ENCODE measurements at regions not wholly inside any gene's neighbourhood (a gene's known extent, or its start where the extent isn't known, plus 50 kb on each side); places are given as distances from the start of the nearest gene placed in this dataset.

- ATAC-seq = no peak
Observed at GRCh38 chr5:117207088-117207668, 632.6 kb upstream of the SEMA6A start.

GRCh38 chr5:117205894-117206293 is 631.3 kb upstream of the SEMA6A start:
- DNase-seq (ENCODE audit: low spot score) = no peak
- no peak for ATAC-seq

More at GRCh38 chr5:117207088-117207668, 632.6 kb upstream of the SEMA6A start:
- DNase-seq (ENCODE audit: low spot score) = no peak

GRCh38 chr5:117204926-117205869 is 630.6 kb upstream of the SEMA6A start:
- ATAC-seq (no peak), DNase-seq (ENCODE audit: low spot score) (no peak)

DNA sequence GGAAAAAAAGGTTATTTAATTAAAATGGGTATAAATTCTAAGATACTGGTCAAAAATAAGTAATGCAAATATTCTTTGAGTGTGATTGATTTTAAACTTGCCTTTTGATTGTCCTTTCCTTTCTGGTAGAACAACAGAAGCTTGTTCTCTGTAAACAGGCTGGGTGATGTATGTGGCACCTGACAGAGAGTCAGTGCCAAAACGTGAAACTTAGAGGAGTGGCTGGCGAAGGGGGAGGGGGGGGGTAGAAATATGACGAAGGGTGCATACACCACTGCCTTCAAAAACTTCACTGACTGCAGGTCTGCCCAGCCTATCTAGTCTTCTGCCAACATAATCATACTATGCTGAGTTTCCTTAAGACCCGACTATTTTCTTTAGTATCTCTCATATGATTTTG is 629.8 kb upstream of the SEMA6A start:
- DNase-seq (ENCODE audit: low spot score) = no peak
- ATAC-seq = no peak

- ATAC-seq = no peak
- DNase-seq (ENCODE audit: low spot score) = no peak
Observed at GRCh38 chr5:117203584-117203983, 629.0 kb upstream of the SEMA6A start.

- ATAC-seq = no peak
Observed at GRCh38 chr5:117201001-117201400, 626.4 kb upstream of the SEMA6A start.

GRCh38 chr5:117195076-117195475 is 620.5 kb upstream of the SEMA6A start:
- DNase-seq (ENCODE audit: low spot score) (no peak), ATAC-seq (no peak)

More at GRCh38 chr5:117201001-117201400, 626.4 kb upstream of the SEMA6A start:
- DNase-seq (ENCODE audit: low spot score) = no peak

- ATAC-seq (no peak), DNase-seq (ENCODE audit: low spot score) (no peak)
Observed at GRCh38 chr5:117191251-117191650, 616.6 kb upstream of the SEMA6A start.

DNA sequence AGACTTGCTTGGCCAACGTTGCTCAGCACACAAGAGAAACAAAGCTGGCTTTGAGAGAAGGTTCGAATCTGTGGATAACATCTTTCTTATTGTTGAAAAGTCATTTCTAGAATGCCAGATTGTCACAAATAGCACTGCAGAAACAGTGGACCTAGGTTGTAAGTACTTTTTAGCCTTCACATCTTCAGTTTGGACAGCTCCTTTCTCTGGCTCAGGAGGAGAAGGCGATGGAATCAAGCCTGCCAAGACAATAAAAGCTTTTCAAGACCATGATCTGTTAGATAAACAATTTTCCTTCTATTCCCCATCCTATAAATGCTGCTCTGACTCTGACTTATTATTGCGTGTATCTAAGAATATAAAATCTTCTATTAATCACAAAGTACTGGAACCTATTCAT is 615.2 kb upstream of the SEMA6A start:
- DNase-seq (ENCODE audit: low spot score) = no peak
- ATAC-seq = no peak

GRCh38 chr5:117188211-117188610 is 613.6 kb upstream of the SEMA6A start:
- no peak for ATAC-seq
- no peak for DNase-seq (ENCODE audit: low spot score)

- DNase-seq (ENCODE audit: low spot score) (no peak), ATAC-seq (no peak)
Observed at GRCh38 chr5:117186751-117187150, 612.1 kb upstream of the SEMA6A start.

- DNase-seq (ENCODE audit: low spot score) = no peak
- ATAC-seq = no peak
Observed at GRCh38 chr5:117183326-117183725, 608.7 kb upstream of the SEMA6A start.

- no peak for ATAC-seq
- DNase-seq (ENCODE audit: low spot score) = no peak
Observed at GRCh38 chr5:117182104-117182503, 607.5 kb upstream of the SEMA6A start.

DNA sequence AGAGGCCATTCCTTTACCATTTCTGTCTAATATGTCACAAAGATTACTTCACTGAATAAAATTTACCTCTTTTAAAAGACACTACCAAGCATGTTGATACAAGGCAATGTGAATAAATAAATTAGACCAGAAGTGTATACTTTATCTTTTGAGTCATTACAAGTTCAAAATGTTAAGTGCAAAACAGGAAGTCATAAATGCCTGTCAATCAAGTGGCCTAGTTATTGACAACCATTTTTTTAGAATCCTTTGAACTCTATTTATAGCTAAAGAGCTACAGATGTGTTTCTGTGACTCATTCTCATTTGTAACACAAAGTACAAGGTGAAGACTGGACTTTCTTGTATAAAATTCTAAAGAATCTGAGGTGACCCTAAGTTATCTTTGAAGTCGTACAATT is 602.7 kb upstream of the SEMA6A start:
- DNase-seq (ENCODE audit: low spot score) (no peak), ATAC-seq (no peak)

DNA sequence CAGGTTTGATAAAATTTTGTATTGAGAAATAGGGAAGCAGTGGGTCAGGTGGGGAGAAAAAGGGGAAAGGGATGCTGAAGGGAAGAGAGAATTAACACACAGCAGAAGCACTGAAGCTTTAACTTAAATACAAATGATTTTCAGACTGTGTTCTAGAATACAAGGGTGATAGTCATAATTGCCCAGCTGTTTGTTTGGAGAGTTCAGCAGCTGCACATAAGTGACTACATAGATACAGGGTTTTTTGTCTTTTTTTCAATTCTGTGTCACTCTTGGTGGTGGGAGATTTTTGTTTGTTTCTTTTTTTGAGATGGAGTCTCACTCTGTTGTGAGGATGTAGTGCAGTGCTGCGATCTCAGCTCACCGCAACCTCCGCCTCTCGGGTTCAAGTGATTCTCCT is 590.4 kb upstream of the SEMA6A start:
- ATAC-seq (no peak), DNase-seq (ENCODE audit: low spot score) (no peak)

DNA sequence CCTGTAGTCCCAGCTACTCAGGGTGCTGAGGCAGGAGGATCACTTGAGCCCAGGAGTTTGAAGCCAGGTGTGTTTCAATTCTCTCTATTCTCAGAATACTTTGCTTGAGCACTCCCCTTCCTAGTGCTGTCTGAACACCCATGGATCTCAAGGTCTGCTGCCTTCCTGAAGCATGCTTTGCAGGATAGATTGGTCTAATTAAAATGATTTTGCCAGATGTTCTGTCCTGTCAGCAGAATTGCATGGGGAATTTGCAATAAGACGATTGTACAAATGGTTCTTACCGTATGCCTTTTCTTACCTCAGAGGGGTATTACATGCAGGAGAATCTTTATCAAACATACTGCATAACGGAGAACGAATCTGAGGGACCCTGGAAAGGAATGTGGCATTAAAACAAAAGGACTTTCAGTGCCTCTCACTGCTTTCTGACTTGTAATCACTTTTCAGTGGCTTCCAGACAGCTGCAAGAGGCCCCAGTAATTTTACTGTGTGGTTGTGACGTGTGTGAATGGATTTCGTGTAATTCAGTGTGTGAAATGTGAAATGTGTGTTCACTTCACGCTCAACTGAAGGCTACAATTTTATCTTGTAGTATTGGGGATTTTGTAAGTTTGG is 587.2 kb upstream of the SEMA6A start:
- DNase-seq (ENCODE audit: low spot score) (no peak), ATAC-seq (no peak)

DNA sequence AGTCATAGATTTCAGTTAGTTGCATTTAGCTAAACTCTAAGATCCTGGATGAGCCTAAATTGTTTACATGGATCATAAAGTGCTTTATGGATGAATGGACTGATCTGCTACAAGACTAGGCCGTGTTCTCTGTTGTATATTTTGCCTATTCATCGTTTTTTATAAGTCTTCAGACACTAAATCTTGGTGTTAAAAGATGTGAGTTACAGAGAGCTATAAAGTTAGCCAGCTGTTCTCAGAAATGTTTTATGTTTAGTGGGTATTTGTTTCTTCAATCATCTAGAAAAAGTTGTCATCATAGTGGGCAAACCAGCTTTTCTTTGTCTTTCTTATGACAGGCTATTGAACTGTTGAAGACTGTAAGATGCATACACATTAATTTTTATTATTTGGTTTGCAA is 585.8 kb upstream of the SEMA6A start:
- ATAC-seq (no peak), DNase-seq (ENCODE audit: low spot score) (no peak)

DNA sequence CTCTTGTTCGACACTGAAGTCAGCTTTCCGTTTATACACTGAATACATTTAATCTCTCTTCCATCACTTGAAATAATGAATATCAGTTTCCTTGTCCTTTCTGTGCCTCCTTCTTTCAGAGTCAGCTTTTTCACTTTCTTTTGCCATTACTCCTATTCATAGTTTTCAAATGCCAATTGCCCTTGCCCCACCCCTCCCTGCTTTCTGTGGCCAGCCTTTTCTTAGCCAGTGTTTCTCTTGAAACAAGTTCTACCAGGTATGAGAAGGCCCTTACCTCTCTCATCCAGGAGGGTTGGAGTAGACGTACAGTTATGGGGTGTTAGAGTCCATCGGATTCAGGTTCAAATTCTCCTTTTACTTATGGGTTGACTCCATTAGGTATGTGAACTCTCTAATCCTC is 574.7 kb upstream of the SEMA6A start:
- DNase-seq (ENCODE audit: low spot score) = no peak
- no peak for ATAC-seq

GRCh38 chr5:117144086-117144485 is 569.5 kb upstream of the SEMA6A start:
- DNase-seq (ENCODE audit: low spot score) (no peak), ATAC-seq (no peak)

DNA sequence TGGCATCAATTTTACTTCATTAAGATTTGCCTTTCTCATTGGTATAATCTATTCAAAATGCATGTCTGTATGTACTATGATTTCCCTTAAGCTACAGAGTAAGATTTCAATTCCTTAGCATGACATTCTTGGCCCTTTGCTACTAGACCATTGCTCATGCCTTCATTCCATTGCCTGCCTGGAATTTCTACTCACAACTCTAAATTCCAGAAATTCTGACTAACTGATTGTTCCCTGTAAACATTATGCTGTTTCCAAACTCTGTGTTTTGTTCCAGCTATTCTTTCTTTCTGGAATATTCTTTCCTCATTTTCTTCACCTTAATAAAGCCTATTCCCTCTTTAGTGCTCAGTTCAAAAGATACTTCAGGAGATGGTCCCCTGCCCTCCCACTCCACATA is 568.8 kb upstream of the SEMA6A start:
- DNase-seq (ENCODE audit: low spot score) = no peak
- no peak for ATAC-seq

GRCh38 chr5:117138523-117138922 is 563.9 kb upstream of the SEMA6A start:
- DNase-seq (ENCODE audit: low spot score) = no peak
- ATAC-seq = no peak

DNA sequence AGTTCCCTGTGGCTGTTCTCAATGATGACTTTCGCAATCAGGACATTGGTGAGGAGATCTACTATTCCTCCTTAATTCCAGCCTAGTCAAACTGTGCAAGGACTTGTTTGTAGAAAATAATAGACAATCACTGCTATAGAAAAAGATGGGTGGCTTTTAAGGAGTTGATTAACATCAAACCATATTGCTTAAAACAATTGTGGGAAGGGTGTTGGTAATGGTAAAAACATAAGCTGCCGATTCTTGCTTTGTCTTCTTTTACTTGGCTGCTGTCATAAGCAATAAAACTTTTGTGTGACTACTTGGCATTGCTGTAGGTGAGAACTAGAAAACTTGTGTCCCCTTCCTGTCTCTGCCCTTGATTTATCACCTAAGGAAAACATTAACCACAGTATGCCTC is 561.2 kb upstream of the SEMA6A start:
- ATAC-seq (no peak), DNase-seq (ENCODE audit: low spot score) (no peak)

Data from left lobe of liver (tissue), 2 donors.